ENCODE measurements at regions not wholly inside any gene's neighbourhood (a gene's known extent, or its start where the extent isn't known, plus 50 kb on each side); places are given as distances from the start of the nearest gene placed in this dataset.

DNA sequence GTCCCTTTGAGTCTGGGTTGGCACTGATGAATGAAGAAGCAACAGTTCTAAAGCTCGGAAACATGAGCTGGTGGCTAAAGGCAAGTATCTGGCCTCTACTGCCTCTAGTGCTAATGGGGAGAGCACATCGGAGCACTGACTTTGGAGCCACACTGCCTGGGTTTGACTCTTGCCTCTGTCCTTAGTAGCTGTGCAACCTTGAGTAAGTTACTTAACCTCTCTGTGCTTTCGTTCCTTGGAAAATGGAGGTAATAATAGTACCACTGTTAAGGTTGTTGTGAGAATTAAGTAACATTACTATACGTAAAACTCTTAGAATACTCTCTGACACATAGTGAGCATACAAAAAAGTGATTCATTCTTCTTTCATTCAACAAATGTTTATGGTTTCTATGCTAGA lies 211.2 kb downstream of the ATG4C start:
- TF ChIP-seq, protein P1, sequence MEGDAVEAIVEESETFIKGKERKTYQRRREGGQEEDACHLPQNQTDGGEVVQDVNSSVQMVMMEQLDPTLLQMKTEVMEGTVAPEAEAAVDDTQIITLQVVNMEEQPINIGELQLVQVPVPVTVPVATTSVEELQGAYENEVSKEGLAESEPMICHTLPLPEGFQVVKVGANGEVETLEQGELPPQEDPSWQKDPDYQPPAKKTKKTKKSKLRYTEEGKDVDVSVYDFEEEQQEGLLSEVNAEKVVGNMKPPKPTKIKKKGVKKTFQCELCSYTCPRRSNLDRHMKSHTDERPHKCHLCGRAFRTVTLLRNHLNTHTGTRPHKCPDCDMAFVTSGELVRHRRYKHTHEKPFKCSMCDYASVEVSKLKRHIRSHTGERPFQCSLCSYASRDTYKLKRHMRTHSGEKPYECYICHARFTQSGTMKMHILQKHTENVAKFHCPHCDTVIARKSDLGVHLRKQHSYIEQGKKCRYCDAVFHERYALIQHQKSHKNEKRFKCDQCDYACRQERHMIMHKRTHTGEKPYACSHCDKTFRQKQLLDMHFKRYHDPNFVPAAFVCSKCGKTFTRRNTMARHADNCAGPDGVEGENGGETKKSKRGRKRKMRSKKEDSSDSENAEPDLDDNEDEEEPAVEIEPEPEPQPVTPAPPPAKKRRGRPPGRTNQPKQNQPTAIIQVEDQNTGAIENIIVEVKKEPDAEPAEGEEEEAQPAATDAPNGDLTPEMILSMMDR (IDR thresholded peaks at IDR 0.05): no peak
- TF ChIP-seq POLR2A (IDR thresholded peaks at IDR 0.05): no peak
